Kidney epithelial cell (primary cell): ENCODE measurements at regions not wholly inside any gene's neighbourhood (a gene's known extent, or its start where the extent isn't known, plus 50 kb on each side); places are given as distances from the start of the nearest gene placed in this dataset.
A peak's percentile ranks its signal among the peaks of the same experiment; 100 is the strongest.
"Not testable (repeated sequence)": the region's sequence is repeated elsewhere in the genome, so short reads cannot be mapped to it uniquely, and the experiment has no call there.

ENCODE experiments used
- DNase-seq: peaks from one replicate; pipeline ENCODE4 v3.0.0-alpha.2; 2010; ENCODE audit warnings: low read depth
- H3K27me3 ChIP-seq: 2 replicates; pipeline ENCODE4 v1.6.0; 2011; ENCODE audit warnings: low read length; ENCODE audit not compliant: control insufficient read depth, insufficient read depth
- H3K36me3 ChIP-seq: 2 replicates; pipeline ENCODE4 v1.5.1; 2011; ENCODE audit warnings: low read length; ENCODE audit not compliant: control insufficient read depth, insufficient read depth
- H3K4me3 ChIP-seq: 2 replicates; pipeline ENCODE4 v1.5.1; 2011; ENCODE audit warnings: low read depth, mild to moderate bottlenecking, control low read depth, low read length
- TF ChIP-seq, protein P1 (sequence below): IDR thresholded peaks from 2 replicates; pipeline ENCODE4 v1.5.1; 2011; ENCODE audit warnings: mild to moderate bottlenecking, moderate library complexity, low read length, control low read depth, inconsistent platforms; ENCODE audit not compliant: insufficient read depth, poor library complexity, severe bottlenecking

DNA sequence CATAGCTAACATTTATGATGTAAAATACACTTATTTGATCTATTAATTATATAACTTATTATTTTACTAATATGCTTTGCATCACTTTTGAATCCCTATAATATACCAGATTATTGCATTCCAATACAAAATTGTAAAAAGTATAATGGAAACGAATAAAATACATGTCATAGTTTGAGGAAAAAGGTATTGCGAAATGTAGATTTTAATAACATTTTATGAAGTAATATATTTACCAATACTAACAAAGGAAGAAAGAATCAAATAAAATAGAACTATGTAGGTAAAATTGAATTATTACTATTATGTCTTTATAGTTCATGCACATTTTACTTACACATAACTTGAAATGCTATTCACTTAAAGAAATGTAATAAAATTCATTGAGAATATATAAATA lies 1300.2 kb downstream of the ADGRL3 start:
- H3K27me3 ChIP-seq = no peaks in the 10 kb centered on the region
- no peaks in the 10 kb centered on the region for H3K36me3 ChIP-seq
- TF ChIP-seq, protein P1, sequence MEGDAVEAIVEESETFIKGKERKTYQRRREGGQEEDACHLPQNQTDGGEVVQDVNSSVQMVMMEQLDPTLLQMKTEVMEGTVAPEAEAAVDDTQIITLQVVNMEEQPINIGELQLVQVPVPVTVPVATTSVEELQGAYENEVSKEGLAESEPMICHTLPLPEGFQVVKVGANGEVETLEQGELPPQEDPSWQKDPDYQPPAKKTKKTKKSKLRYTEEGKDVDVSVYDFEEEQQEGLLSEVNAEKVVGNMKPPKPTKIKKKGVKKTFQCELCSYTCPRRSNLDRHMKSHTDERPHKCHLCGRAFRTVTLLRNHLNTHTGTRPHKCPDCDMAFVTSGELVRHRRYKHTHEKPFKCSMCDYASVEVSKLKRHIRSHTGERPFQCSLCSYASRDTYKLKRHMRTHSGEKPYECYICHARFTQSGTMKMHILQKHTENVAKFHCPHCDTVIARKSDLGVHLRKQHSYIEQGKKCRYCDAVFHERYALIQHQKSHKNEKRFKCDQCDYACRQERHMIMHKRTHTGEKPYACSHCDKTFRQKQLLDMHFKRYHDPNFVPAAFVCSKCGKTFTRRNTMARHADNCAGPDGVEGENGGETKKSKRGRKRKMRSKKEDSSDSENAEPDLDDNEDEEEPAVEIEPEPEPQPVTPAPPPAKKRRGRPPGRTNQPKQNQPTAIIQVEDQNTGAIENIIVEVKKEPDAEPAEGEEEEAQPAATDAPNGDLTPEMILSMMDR = no peak
- H3K4me3 ChIP-seq = no peak overlapping the region
- DNase-seq = no peak

DNA sequence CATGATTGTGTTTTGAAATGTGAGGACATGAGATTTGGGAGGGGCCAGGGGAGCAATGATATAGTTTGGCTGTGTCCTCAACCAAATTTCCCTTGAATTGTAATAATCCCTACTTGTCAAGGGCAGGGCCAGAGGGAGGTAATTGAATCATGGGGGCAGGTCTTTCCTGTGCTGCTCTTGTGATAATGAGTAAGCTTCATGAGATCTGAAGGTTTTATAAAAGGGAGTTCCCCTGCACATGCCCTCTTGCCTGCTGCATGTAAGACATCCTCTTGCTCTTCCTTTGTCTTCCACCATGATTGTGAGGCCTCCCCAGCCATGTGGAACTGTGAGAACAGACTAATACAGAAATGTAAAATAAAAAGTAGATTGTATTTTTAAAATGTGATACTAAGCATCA lies 1294.9 kb downstream of the ADGRL3 start:
- Histone ChIP-seq H3K36me3 (no peaks in the 10 kb centered on the region), H3K27me3 (no peaks in the 10 kb centered on the region), H3K4me3 (no peak overlapping the region)
- no peak for DNase-seq
- TF ChIP-seq, protein P1 = no peak

DNA sequence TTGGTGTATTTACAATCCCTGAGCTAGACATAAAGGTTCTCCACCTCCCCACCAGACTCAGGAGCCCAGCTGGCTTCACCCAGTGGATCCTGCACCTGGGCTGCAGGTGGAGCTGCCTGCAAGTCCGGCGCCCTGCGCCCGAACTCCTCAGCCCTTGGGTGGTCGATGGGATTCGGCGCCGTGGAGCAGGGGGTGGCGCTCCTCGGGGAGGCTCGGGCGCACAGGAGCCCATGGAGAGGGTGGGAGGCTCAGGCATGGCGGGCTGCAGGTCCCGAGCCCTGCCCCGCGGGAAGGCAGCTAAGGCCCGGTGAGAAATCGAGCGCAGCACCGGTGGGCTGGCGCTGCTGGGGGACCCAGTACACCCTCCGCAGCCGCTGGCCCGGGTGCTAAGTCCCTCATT lies 1291.6 kb downstream of the ADGRL3 start:
- not testable (repeated sequence) for H3K27me3 ChIP-seq, DNase-seq, H3K36me3 ChIP-seq, H3K4me3 ChIP-seq

DNA sequence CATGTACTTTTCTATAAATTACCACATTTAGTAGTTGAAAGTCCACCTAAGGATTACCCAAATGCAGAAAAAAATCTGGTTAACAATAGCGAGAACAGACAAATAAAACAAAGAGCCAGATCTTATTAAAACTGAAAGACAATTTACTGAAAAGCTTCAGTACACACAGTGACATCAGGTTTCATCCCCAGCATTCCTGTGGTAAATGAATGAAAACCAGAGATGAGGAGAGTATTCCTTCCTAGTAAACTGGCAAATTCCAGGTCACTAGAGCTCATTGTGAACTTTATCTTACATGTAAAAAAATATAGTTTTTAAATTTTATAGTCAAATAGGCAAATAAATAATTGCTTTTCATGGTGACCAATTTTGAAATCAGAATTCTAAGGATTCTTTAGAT lies 1290.5 kb downstream of the ADGRL3 start:
- Histone ChIP-seq H3K36me3 (no peaks in the 10 kb centered on the region), H3K4me3 (no peak overlapping the region), H3K27me3 (no peaks in the 10 kb centered on the region)
- TF ChIP-seq, protein P1 = no peak
- DNase-seq = peak; percentile 37

DNA sequence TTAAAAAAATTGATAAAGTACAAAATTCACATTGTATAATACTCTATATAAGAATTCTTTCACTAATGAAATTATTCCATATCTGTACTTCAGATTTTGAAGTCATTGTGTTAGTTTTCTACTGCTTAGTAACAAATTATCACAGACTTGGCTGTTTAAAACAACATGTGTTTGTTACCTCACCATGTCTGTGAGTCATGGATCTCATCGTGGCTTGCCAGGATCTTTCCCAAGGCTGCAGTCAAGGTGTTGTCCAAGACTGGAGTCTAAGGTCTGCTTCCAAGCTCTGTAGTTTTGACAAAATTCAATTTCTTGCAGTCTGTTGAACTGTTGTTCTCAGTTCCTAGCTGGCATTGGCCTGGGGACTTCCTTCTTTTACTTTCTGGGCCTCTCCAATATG lies 1286.9 kb downstream of the ADGRL3 start:
- TF ChIP-seq, protein P1 = no peak
- no peaks in the 10 kb centered on the region for H3K36me3 ChIP-seq
- H3K27me3 ChIP-seq = no peaks in the 10 kb centered on the region
- DNase-seq = peak; percentile 25
- H3K4me3 ChIP-seq = no peak overlapping the region

DNA sequence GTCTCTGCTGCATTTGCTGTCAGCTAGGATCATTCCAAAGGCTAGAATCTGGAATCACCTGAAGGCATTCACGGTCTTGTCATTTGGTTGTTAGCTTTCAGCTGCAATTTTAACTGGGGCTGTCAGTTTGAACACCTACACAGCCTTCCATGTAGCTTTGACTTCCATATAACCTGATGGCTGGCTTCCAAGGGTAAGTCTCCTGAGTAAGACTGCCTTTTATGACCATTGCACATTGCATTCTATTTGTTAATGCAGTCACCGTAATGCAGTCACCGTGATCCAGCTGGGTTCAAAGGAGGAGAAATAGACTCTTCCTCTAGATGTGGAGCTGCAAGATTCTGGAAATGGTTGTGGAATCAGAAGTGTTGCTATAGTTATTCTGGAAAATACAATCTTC lies 1284.2 kb downstream of the ADGRL3 start:
- H3K27me3 ChIP-seq = no peaks in the 10 kb centered on the region
- no peak for DNase-seq
- H3K4me3 ChIP-seq = no peak overlapping the region
- no peaks in the 10 kb centered on the region for H3K36me3 ChIP-seq
- TF ChIP-seq, protein P1 = no peak

DNA sequence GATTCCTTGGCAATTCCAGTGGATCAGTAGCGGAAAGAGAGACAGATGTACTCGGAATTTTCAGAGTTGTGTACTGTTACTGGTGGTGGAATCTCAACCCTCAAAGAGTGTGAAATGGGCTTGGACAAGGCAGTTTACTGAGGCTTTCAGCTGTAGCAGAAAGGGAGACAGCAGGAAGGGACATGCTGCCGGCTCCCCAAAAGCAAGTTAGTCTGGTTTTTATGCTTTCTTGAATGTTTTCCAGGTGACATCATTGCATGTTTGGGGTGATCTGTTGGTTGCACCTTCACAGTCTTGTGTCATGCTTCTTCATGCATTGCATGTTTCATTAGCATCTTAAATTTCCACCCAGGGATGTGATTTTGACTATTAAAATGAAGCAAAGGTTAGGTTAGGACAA lies 1282.2 kb downstream of the ADGRL3 start:
- TF ChIP-seq, protein P1 = no peak
- DNase-seq = no peak
- Histone ChIP-seq H3K4me3 (no peak overlapping the region), H3K36me3 (no peaks in the 10 kb centered on the region), H3K27me3 (no peaks in the 10 kb centered on the region)
